ENCODE measurements at regions not wholly inside any gene's neighbourhood (a gene's known extent, or its start where the extent isn't known, plus 50 kb on each side); places are given as distances from the start of the nearest gene placed in this dataset.

- TF ChIP-seq EZH2 (IDR thresholded peaks at IDR 0.05; ENCODE audit: low read length) (no peak), CTCF (optimal IDR thresholded peaks at IDR 0.05 in 1 of 3, IDR thresholded peaks at IDR 0.05 in 1 of 3, conservative IDR thresholded peaks at IDR 0.05 in 1 of 3; ENCODE audit: extremely low read depth in 1 of 3, insufficient read depth in 2 of 3, low read length in 3 of 3) (no peak)
Observed at GRCh38 chr13:47679401-47679800, 321.7 kb downstream of the SUCLA2 start.
